GM12892 (cell line): ENCODE measurements at regions not wholly inside any gene's neighbourhood (a gene's known extent, or its start where the extent isn't known, plus 50 kb on each side); places are given as distances from the start of the nearest gene placed in this dataset.

ENCODE experiments used
- POLR2A ChIP-seq: IDR thresholded peaks from 2 replicates; pipeline ENCODE4 v1.6.1; 2011; ENCODE audit warnings: low read depth, low read length, control low read depth
- POLR2AphosphoS5 ChIP-seq: IDR thresholded peaks from 2 replicates; pipeline ENCODE4 v1.6.1; 2011; ENCODE audit warnings: low read depth, low read length, control low read depth

GRCh38 chr9:107174441-107174840 lies 108.6 kb upstream of the RAD23B start:
- TF ChIP-seq POLR2A (no peak), POLR2AphosphoS5 (no peak)
